SU-DHL-6 (cell line): ENCODE measurements at regions not wholly inside any gene's neighbourhood (a gene's known extent, or its start where the extent isn't known, plus 50 kb on each side); places are given as distances from the start of the nearest gene placed in this dataset.

Experiments used
- H2AFZ ChIP-seq: fragments of 200-600 bp; sonication (generic); 2 replicates; pipeline ENCODE4 v1.6.1; 2014; ENCODE audit warnings: low read depth, mild to moderate bottlenecking, moderate library complexity, mixed read lengths, antibody characterized with exemption, low read length; ENCODE audit not compliant: severe bottlenecking
- H3F3A ChIP-seq: fragments of 200-600 bp; shearing (Covaris generic); 2 replicates; pipeline ENCODE4 v1.6.0; 2016; ENCODE audit warnings: antibody characterized with exemption, mild to moderate bottlenecking; ENCODE audit not compliant: insufficient read depth
- H3K27ac ChIP-seq: fragments of 200-600 bp; sonication (generic); 2 replicates; pipeline ENCODE4 v1.5.1; 2016; ENCODE audit warnings: low read depth, mild to moderate bottlenecking, low read length, moderate library complexity, mixed read lengths
- H3K27me3 ChIP-seq: fragments of 200-600 bp; sonication (generic), shearing (Covaris generic); 2 replicates; pipeline ENCODE4 v1.6.0; 2014; ENCODE audit warnings: mild to moderate bottlenecking, low read length
- H3K36me3 ChIP-seq: fragments of 200-600 bp; sonication (generic); 2 replicates; pipeline ENCODE4 v1.6.1; 2014; ENCODE audit warnings: mild to moderate bottlenecking, low read length, mixed read lengths
- H3K4me2 ChIP-seq: fragments of 300-600, 200-600 bp; shearing (Covaris generic), sonication (generic); 2 replicates; pipeline ENCODE4 v1.6.0; 2014; ENCODE audit warnings: low read length, low read depth, mild to moderate bottlenecking; ENCODE audit not compliant: poor library complexity, severe bottlenecking
- H3K4me3 ChIP-seq: fragments of 200-600 bp; sonication (generic); 2 replicates; pipeline ENCODE4 v1.5.1; 2014; ENCODE audit warnings: antibody characterized with exemption, low read length, mild to moderate bottlenecking, mixed read lengths; ENCODE audit not compliant: insufficient read depth, poor library complexity, severe bottlenecking
- H3K79me2 ChIP-seq: fragments of 200-600 bp; sonication (generic); 2 replicates; pipeline ENCODE4 v1.6.1; 2014; ENCODE audit warnings: mild to moderate bottlenecking, low read length, moderate library complexity; ENCODE audit not compliant: insufficient read depth
- H3K9ac ChIP-seq: fragments of 200-600 bp; sonication (generic); 2 replicates; pipeline ENCODE4 v1.7.0; 2014; ENCODE audit warnings: mild to moderate bottlenecking, low read length
- H3K9me2 ChIP-seq: fragments of 200-600 bp; sonication (generic); replicated peaks from 2 replicates; pipeline ENCODE4 v1.6.1; 2014; ENCODE audit warnings: low read length; ENCODE audit not compliant: insufficient read depth
- H3K9me3 ChIP-seq: fragments of 200-600 bp; sonication (generic); 2 replicates; pipeline ENCODE4 v1.6.1; 2014; ENCODE audit warnings: low read length, mixed read lengths; ENCODE audit not compliant: insufficient read depth
- H4K20me1 ChIP-seq: fragments of 200-600 bp; sonication (generic); 2 replicates; pipeline ENCODE4 v1.6.1; 2014; ENCODE audit warnings: low read depth, mild to moderate bottlenecking, antibody characterized with exemption, low read length, moderate library complexity, mixed read lengths
- EZH2phosphoT487 ChIP-seq: fragments of 200-600 bp; sonication (generic), shearing (Covaris generic); conservative IDR thresholded peaks from 2 replicates; pipeline ENCODE4 v1.6.1; 2018; ENCODE audit warnings: mild to moderate bottlenecking, antibody characterized with exemption, low read length, moderate library complexity, mixed read lengths
- TF ChIP-seq, protein P1 (sequence below): fragments of 200-600 bp; sonication (generic); IDR thresholded peaks from one replicate; pipeline ENCODE4 v1.5.1; 2017; ENCODE audit warnings: antibody characterized with exemption, mild to moderate bottlenecking, low read length, moderate library complexity; ENCODE audit not compliant: insufficient read depth, poor library complexity, severe bottlenecking

DNA sequence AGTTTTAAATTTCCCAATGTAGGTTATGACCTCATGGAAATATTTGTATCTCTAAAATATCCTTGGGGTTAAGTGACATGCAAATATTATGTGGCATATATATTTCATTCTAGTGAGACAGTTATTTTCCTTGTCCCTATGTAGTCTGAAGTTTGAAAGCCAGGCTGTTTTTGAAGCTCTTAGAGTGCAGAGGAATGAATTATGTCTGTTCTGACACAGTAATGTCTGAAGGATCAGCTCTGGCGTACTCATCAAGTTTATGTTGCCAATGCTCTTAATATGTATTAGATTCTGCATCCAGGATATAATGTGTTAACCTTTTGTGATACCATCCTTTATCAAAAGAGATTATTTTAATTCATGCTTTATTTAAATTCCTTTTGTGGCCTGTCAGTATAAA is 355.8 kb downstream of the PCDH7 start:
- H3K4me2 ChIP-seq, result no peak overlapping the region
- TF ChIP-seq EZH2phosphoT487, result no peak
- TF ChIP-seq, protein P1, sequence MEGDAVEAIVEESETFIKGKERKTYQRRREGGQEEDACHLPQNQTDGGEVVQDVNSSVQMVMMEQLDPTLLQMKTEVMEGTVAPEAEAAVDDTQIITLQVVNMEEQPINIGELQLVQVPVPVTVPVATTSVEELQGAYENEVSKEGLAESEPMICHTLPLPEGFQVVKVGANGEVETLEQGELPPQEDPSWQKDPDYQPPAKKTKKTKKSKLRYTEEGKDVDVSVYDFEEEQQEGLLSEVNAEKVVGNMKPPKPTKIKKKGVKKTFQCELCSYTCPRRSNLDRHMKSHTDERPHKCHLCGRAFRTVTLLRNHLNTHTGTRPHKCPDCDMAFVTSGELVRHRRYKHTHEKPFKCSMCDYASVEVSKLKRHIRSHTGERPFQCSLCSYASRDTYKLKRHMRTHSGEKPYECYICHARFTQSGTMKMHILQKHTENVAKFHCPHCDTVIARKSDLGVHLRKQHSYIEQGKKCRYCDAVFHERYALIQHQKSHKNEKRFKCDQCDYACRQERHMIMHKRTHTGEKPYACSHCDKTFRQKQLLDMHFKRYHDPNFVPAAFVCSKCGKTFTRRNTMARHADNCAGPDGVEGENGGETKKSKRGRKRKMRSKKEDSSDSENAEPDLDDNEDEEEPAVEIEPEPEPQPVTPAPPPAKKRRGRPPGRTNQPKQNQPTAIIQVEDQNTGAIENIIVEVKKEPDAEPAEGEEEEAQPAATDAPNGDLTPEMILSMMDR, result no peak
- H4K20me1 ChIP-seq, result no peaks in the 10 kb centered on the region
- no peak overlapping the region for H3K27ac ChIP-seq
- no peaks in the 10 kb centered on the region for H3K9me3 ChIP-seq
- H3K9ac ChIP-seq, result no peak overlapping the region
- H3K36me3 ChIP-seq, result no peaks in the 10 kb centered on the region
- peak overlapping the region; percentile 14 for H2AFZ ChIP-seq
- H3K79me2 ChIP-seq, result no peaks in the 10 kb centered on the region
- H3K9me2 ChIP-seq, result no peaks in the 10 kb centered on the region
- H3F3A ChIP-seq, result no peaks in the 10 kb centered on the region
- H3K4me3 ChIP-seq, result no peak overlapping the region
- no peaks in the 10 kb centered on the region for H3K27me3 ChIP-seq

DNA sequence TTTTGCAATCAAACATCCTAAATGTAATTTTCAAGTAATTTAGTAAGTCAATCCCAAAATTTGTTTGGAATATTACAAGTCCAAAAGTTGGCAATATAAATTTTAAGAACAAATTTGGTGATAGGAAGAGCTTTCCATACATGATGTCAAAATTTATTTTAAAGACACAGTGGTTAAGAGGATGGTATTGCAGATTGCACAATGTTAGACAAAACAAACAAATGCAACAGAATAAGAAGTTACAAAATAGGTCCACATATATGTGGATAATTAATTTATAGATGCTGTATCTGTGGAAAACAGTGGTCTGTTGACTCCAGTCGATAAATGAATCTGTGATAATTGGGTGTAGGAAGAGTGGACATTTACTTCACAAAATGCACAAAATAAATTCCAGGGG is 358.5 kb downstream of the PCDH7 start:
- no peak overlapping the region for H3K9ac ChIP-seq
- no peak overlapping the region for H3K4me3 ChIP-seq
- H3K36me3 ChIP-seq, result no peaks in the 10 kb centered on the region
- no peaks in the 10 kb centered on the region for H3K9me3 ChIP-seq
- H3F3A ChIP-seq, result no peaks in the 10 kb centered on the region
- no peak overlapping the region for H3K4me2 ChIP-seq
- H2AFZ ChIP-seq, result no peak overlapping the region
- no peak overlapping the region for H3K27ac ChIP-seq
- no peaks in the 10 kb centered on the region for H3K27me3 ChIP-seq
- no peak for TF ChIP-seq EZH2phosphoT487
- TF ChIP-seq, protein P1, result no peak
- no peaks in the 10 kb centered on the region for H4K20me1 ChIP-seq
- no peaks in the 10 kb centered on the region for H3K79me2 ChIP-seq
- H3K9me2 ChIP-seq, result no peaks in the 10 kb centered on the region

DNA sequence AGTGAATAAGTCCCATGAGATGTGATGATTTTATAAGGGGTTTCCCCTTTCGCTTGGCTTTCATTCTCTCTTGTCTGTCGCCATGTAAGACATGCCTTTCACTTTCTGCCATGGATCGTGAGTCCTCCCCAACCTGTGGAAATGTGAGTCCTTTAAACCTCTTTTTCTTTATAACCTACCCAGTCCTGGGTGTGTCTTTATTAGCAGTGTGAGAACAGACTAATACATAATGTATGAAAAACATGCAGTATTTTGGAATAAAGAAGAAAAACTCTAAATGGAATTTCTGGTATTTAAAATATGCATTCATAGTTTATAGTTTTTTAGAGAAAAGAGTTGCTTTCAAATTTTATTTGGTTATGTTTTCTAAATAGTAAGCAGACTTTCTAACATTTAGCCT is 360.7 kb downstream of the PCDH7 start:
- Histone ChIP-seq H3K36me3 (no peaks in the 10 kb centered on the region), H4K20me1 (no peaks in the 10 kb centered on the region), H3F3A (no peaks in the 10 kb centered on the region), H3K4me3 (no peak overlapping the region), H3K79me2 (no peaks in the 10 kb centered on the region), H3K4me2 (no peak overlapping the region), H3K9me2 (no peaks in the 10 kb centered on the region), H3K9ac (no peak overlapping the region), H3K27ac (no peak overlapping the region), H2AFZ (no peak overlapping the region), H3K27me3 (no peaks in the 10 kb centered on the region), H3K9me3 (no peaks in the 10 kb centered on the region)
- TF ChIP-seq, protein P1, result no peak
- no peak for TF ChIP-seq EZH2phosphoT487
